Hematopoietic multipotent progenitor cell treated with erythropoietin and hydrocortisone succinate and interleukin-3 and kit ligand, for 15 days (in vitro differentiated cells): ENCODE measurements at regions not wholly inside any gene's neighbourhood (a gene's known extent, or its start where the extent isn't known, plus 50 kb on each side); places are given as distances from the start of the nearest gene placed in this dataset.

Experiments
- DNase-seq: peaks from one replicate; pipeline ENCODE4 v3.0.0-alpha.2; 2015; ENCODE audit warnings: low spot score

DNA sequence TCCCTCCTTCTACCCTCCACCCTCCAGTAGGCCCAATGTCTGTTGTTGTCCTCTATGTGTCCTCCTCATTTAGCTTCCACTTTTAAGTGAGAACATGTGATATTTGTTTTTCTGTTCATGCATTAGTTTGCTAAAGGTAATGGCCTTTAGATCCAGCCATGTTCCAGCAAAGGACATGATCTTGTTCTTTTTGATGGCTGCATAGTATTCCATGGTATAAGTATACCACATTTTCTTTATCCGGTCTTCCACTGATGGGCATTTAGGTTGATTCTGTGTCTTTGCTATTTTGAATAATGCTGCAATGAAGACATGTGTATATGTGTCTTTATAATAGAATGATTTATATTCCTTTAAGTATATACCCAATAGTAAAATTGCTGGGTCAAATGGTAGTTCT lies 232.5 kb upstream of the PRR16 start:
- no peak for DNase-seq

DNA sequence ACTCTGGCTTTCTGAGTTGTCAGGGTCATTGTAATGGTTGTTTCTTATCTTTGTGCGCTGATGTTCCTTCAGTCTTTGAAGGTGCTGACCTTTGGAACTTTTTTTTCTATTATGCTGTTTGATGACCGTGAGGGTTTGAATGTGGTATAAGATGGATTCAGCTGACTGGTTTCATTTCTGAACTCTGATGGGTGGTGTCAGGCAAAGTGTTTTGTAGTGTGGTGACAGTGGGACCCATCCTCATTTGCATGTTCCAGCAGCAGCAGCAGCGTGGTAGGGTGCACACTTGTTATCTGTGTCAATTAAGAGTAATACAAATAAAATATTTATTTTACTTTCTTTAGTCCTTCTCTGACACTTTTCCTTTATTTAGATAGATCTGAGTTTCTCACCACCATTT lies 227.7 kb upstream of the PRR16 start:
- DNase-seq = no peak

- DNase-seq = no peak
Observed at GRCh38 chr5:120239086-120239485, 225.0 kb upstream of the PRR16 start.

GRCh38 chr5:120240706-120241105 lies 223.4 kb upstream of the PRR16 start:
- no peak for DNase-seq

DNA sequence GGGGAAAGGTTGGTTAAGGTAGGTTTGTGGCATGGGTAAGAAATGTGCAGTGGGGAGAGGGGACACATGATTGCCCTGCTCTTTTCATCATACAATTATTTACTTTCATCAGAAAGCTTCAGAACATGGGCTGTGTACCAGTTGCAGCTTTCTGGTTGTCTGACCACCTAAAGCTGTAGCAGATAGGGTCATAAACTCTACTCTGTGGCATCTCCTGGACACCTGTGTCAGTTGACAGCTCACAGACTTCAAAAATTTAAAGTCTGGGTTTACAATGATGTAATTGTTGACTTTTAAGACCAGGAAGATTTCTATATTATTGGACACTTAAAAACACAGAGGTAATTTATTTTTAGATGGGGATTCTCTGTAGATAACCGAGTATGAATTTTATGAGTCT lies 222.7 kb upstream of the PRR16 start:
- DNase-seq = no peak

GRCh38 chr5:120251898-120252297 lies 212.2 kb upstream of the PRR16 start:
- no peak for DNase-seq

DNA sequence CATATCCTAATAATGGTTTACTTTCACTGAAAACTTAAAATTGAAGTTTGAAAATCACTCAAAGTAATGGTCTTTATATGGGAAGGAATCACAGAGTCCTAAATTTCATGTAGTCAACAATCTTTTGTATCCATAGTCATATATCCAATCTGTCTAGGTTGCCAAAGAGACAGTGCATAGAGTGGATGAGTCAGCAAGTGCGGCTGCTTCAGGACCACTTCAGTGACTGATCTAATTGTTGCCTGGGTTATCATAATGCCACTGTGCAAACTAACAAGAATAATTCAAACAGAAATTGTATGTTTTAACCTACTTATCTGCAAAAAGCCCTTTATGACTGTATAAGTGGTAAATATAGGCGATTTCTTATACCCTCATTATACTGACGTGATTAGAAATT lies 211.3 kb upstream of the PRR16 start:
- DNase-seq = no peak

DNA sequence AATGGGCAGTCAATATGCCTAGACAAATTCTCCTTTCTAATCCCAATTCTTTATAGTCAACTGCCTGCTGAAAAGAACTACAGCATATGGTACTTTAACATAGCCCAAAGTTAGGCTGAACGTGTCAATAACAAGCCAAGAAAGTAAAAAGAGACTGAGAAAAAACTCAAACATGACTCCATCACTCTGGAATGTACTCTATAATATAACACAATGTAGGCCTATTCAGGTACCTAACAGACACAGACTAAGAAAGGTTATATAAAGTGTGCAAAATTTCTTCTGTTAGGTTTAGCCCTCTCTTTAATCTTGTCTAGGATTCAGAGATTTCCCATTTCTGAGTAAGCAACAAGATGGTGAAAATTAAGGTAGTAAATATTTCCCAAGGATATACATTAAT lies 209.7 kb upstream of the PRR16 start:
- no peak for DNase-seq

DNA sequence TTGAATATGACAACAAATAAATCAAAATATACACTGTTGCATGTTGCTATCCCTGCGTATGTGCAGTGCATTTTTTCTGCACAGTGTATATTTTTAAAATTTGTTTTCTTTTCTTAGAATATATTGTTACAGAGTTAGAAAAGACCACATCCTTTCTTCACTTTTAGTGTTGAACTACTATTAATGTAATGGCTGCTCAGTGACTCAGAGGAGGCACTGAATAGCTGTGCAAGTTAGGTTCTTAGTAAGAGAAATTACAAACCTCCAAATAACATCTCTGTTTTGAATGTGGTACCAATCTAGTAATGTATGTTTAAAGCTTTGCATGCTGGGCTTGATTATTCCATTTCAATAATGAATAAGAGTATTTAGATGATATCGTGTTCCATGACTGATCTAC lies 208.9 kb upstream of the PRR16 start:
- DNase-seq = no peak

DNA sequence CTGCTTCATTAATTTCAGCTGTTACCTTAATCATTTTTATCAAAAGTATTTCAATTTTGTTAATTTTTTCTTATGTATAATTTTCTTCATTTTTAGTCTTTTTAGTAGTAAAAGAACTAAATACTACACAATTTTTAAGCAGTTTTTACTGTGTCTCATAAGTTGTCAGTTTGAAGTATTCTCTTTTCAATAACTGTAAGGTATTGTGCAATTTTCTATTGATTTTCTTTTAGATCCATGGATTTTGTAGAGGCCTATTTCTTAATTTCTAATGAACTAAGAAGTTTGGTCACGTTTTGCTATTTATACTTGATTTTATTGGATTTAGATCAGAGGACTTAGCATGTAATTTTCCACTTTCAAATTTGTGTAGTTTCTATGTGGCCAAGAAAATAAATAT lies 207.7 kb upstream of the PRR16 start:
- DNase-seq = no peak

- no peak for DNase-seq
Observed at GRCh38 chr5:120257358-120257971, 206.6 kb upstream of the PRR16 start.

DNA sequence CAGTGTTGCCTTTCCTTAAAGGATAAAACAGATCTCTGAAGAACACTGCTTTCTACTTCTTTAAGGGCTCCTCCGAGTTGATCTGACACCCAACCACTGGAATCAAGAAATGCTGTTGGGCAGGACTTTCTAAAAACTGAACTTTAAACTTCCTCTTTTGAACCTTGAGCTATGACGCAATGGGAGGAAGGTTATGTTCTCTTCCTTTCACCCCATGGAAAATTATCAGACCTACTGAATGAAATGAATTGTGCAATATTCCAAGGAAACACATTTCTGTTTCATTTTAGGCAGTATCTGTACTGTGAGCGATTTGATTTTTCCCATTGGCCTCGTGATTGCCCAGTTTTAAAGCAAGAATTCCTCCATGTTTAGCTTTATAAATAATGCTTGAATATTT lies 206.0 kb upstream of the PRR16 start:
- no peak for DNase-seq

DNA sequence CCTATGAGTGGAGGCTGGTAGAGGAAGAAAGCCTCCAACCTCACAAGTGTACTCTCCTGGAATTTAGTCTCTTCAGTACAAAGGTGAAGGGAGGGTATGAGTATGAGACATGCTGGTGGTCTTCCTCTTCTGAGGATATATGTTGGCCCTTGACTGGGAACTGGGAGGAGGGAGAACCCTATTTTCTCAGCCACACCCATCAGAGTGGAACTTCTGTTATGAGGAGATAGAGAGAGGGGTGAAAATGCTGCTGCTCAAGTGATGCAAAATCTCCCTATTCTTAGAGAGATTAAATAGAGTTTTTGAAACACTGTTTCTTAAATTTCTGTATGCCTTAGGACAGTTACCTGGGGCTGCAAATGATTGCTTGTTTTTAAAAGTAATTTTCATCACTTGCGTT lies 203.4 kb upstream of the PRR16 start:
- DNase-seq = no peak

- DNase-seq = no peak
Observed at GRCh38 chr5:120270498-120270897, 193.6 kb upstream of the PRR16 start.

DNA sequence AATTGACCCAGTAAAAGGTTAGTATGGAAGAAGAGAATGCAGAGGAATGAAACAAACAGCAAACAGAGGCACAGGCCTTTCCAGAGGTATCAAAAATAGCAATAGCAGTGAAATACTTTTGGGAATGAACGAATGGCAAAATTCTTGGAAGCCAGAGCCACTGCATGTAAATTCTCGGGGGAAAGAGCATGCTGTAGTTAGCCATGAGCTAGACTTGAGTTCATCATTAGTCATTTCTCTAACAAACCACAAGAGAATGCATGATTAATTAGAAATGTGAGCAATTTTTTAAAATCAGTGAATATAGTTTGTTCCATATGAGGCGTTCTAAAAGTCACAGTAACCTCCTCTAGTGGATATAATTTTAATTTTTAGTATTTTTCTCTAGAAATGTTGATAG lies 170.3 kb upstream of the PRR16 start:
- no peak for DNase-seq

DNA sequence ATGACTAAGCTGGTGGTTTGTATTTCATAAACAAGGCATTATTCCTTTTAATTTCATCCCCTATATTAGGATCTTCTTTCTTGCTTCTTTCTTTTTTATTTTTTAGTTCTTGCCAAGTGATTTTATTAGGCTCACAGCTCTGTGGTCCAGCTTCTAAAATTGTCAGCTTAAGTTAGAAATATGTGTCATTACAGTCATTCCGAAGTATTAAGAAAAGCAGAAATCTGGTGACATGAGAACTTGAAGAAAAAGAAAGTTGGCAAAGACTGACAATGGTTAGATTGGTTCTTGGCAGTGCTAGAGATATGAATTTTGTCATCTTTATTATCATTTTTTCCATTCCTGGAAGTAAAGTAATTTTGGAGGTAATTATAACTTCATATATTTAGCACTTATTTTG lies 166.5 kb upstream of the PRR16 start:
- DNase-seq = no peak

DNA sequence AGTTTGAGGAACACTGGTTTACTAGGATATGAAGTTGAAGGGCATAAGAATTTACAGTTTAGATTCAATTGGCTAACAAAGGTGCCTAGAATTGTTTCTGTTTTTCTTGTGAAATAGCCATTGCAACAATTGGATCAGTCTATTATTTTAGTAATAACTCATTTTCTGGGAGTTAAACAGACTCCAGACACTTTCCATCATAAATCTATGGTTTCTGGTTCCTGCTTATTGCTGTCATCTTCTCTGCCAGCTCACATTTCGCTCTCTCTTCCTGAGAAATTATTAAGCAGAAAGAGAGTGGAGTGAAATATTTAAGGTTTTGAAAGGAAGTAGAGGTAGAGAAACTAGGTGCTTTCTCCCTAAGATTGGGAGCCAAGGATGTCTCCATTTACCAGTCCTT lies 165.1 kb upstream of the PRR16 start:
- DNase-seq = no peak

DNA sequence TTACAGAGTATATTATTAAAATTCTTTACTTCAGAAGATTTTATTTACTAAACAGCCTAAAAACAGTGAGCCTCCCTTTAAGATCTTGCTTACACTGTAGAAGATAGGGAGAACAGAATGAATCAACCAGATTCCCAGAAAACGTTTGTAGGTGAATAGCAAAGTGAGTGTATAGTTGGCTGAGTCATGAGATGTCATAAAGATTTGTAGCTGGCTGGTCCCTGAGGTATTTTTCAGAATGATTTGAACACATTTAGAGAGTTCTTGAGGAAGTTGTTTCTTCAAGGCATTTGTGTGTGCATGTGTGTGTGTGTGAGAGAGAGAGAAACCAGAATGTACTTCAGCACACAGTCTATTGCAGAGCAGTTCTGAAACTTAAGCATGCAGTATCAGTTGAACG lies 159.4 kb upstream of the PRR16 start:
- DNase-seq = no peak

GRCh38 chr5:120306303-120306702 lies 157.8 kb upstream of the PRR16 start:
- DNase-seq = no peak

DNA sequence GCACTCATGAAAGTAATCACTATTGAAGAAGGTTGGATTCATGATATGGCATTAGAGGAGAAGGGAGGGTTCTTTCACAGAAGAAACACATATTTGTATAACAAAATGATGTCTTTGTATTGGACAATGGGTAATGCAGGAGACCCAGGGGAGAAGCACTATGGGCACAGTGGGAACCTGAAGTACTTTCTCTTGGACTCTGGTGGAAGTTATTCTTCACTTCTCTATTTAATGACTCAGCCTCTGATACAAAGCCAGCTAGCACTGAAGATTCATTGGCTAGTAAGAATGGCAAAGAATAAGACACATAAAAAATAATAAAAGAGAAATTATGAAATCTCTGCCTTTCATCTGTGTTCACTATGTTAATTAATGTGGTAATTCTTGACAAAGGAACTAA lies 149.9 kb upstream of the PRR16 start:
- DNase-seq = no peak

DNA sequence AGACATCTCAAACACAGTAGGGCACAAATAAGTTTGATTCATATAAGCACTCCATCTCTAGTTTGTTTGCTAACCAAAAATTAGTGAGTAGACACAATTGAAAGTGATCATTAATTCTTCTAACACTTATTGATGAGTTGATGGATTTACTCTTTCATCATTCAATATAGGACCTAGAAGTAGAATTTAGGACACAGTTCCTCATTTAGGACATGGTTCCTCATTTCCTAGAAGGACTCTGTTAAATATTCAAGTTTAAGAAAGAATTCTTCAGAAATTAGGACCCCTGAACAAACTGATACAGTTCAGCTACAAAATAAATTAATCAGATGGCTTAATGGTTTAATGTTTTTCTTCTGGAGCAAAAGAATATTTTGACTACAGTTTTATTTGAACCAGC lies 143.5 kb upstream of the PRR16 start:
- DNase-seq = no peak

DNA sequence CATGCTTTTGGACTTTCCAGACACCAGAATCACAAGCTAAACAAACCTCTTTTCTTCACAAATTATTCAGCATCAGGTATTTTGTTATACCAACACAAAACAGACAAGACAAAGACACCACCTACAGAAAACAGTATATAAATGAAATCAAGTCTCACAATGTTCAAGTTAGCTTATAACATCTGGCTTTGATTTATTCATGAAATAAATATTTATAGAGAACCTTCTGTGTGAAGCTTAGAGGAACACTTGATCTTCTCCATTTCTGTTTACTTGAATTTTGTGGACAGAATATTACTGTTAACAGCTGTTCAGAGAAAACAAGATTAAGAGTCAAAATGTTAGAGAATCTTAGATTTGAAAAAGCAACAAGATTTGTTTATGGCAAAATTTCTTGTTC lies 137.4 kb upstream of the PRR16 start:
- no peak for DNase-seq

DNA sequence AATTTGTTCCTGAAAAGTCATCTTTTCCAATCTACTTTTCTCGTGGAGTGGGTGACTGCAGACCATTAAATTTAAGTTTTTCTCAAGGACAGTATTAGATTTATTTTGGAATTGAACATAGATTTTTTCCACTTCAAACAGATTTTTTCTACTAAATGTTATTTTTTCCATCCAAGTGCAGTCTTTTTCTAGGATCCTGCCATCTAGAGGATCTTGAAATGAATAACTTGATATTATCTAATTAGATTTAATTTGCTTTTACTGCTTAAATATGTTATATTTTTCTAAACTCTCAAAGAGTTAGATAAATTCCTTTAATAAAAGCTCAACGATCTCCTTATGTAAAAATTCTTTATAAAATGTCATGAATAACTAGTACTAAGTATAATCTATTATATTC lies 136.9 kb upstream of the PRR16 start:
- DNase-seq = no peak

DNA sequence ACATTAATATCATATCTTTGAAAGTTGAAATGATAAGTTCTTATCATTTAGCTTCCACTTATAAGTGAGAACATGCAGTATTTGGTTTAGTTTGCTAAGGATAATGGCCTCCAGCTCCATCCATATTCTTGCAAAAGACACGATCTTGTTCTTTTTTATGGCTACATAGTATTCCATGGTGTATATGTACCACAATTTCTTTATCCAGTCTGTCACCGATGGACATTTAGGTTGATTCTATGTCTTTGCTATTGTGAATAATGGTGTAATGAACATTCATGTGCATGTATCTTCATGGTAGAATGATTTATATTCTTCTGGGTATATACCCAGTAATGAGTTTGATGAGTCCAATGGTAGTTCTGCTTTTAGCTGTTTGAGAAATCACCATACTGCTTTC lies 135.0 kb upstream of the PRR16 start:
- no peak for DNase-seq

DNA sequence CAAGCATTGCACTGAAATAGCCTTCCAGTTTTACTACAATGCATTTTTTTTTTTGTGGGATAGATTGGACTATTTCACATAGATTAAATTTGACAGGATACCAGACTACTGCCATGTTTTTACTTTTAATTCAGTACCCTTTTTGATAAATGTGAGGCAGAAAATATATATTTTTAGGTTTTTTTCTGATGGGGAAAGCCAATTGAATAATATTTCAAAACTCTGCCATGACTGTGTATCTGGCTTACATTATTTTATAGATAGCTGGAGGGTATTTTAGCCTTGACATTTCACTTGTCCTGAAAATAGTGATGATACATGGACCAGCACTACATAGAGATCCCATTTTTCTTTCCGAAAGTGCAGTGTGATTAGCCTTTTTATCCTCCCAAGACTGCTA lies 133.5 kb upstream of the PRR16 start:
- DNase-seq = no peak
